ENCODE measurements at regions not wholly inside any gene's neighbourhood (a gene's known extent, or its start where the extent isn't known, plus 50 kb on each side); places are given as distances from the start of the nearest gene placed in this dataset.
A peak's percentile ranks its signal among the peaks of the same experiment; 100 is the strongest.
"Not testable (repeated sequence)": the region's sequence is repeated elsewhere in the genome, so short reads cannot be mapped to it uniquely, and the experiment has no call there.

DNA sequence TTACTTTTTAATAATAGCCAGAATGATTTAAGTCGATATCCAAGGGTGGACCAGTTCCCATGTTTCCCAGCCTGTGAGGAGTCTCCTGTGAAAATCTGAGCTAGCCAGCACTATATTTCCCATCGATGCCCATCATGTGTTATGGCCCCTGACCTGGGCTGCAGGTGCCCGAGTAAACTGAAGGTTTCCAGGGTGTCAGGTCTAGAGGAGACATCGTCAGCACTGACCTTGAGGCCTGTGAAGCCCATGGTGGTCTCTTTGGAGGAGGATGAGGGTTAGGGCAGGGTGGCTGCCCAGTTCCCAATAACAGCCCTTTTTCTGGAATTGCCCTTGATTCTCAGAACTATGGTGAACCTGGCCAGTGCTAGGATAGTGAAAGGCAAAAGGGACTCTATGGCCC is 63.0 kb upstream of the TOP1 start:
- Histone ChIP-seq H3K9me3 (no peaks in the 10 kb centered on the region), H3K27ac (no peak overlapping the region), H3K27me3 (no peaks in the 10 kb centered on the region), H3K36me3 (no peaks in the 10 kb centered on the region), H3K4me3 (no peak overlapping the region), H3K4me1 (peaks cover 0 to 4% of the 10 kb centered on the region in 2 donors)
- no peak for TF ChIP-seq POLR2A (IDR thresholded peaks at IDR 0.05)
- no peak for TF ChIP-seq POLR2AphosphoS5 (IDR thresholded peaks at IDR 0.05)
- TF ChIP-seq, protein P1, sequence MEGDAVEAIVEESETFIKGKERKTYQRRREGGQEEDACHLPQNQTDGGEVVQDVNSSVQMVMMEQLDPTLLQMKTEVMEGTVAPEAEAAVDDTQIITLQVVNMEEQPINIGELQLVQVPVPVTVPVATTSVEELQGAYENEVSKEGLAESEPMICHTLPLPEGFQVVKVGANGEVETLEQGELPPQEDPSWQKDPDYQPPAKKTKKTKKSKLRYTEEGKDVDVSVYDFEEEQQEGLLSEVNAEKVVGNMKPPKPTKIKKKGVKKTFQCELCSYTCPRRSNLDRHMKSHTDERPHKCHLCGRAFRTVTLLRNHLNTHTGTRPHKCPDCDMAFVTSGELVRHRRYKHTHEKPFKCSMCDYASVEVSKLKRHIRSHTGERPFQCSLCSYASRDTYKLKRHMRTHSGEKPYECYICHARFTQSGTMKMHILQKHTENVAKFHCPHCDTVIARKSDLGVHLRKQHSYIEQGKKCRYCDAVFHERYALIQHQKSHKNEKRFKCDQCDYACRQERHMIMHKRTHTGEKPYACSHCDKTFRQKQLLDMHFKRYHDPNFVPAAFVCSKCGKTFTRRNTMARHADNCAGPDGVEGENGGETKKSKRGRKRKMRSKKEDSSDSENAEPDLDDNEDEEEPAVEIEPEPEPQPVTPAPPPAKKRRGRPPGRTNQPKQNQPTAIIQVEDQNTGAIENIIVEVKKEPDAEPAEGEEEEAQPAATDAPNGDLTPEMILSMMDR (IDR thresholded peaks at IDR 0.05), result no peak
- intact Hi-C loops (cut with DNase I; ENCODE audit: low total_unique reads), result no loop called here
- DNase-seq (ENCODE audit: low spot score in 2 of 2), result peak in 1 of 2 donors; percentile 11

- Histone ChIP-seq H3K4me1 (peaks cover 0 to 4% of the 10 kb centered on the region in 2 donors), H3K27ac (no peak overlapping the region), H3K4me3 (no peak overlapping the region), H3K27me3 (no peaks in the 10 kb centered on the region), H3K36me3 (no peaks in the 10 kb centered on the region), H3K9me3 (no peaks in the 10 kb centered on the region)
- DNase-seq (ENCODE audit: low spot score in 2 of 2), result no peak
- TF ChIP-seq POLR2A (IDR thresholded peaks at IDR 0.05) (no peak), POLR2AphosphoS5 (IDR thresholded peaks at IDR 0.05) (no peak)
- TF ChIP-seq, protein P1 (IDR thresholded peaks at IDR 0.05), result no peak
- intact Hi-C loops (cut with DNase I; ENCODE audit: low total_unique reads), result no loop called here
Observed at GRCh38 chr20:40966103-40966502, 62.5 kb upstream of the TOP1 start.

- Histone ChIP-seq H3K9me3 (no peaks in the 10 kb centered on the region), H3K36me3 (no peaks in the 10 kb centered on the region), H3K4me3 (no peak overlapping the region), H3K27ac (no peak overlapping the region), H3K27me3 (no peaks in the 10 kb centered on the region), H3K4me1 (peaks cover 0 to 4% of the 10 kb centered on the region in 2 donors)
- peak in 1 of 2 donors; percentile 14 for DNase-seq (ENCODE audit: low spot score in 2 of 2)
- TF ChIP-seq, protein P1 (IDR thresholded peaks at IDR 0.05), result no peak
- TF ChIP-seq POLR2A (IDR thresholded peaks at IDR 0.05), result no peak
- no peak for TF ChIP-seq POLR2AphosphoS5 (IDR thresholded peaks at IDR 0.05)
- intact Hi-C loops (cut with DNase I; ENCODE audit: low total_unique reads), result no loop called here
Observed at GRCh38 chr20:40966516-40967185, 62.0 kb upstream of the TOP1 start.

GRCh38 chr20:40967700-40968099 is 60.9 kb upstream of the TOP1 start:
- peak in 1 of 2 donors; percentile 7 for DNase-seq (ENCODE audit: low spot score in 2 of 2)
- H3K9me3 ChIP-seq, result no peaks in the 10 kb centered on the region
- intact Hi-C loops (cut with DNase I; ENCODE audit: low total_unique reads), result no loop called here
- no peak overlapping the region for H3K27ac ChIP-seq
- TF ChIP-seq, protein P1 (IDR thresholded peaks at IDR 0.05), result no peak
- TF ChIP-seq POLR2A (IDR thresholded peaks at IDR 0.05), result no peak
- no peak for TF ChIP-seq POLR2AphosphoS5 (IDR thresholded peaks at IDR 0.05)
- H3K36me3 ChIP-seq, result no peaks in the 10 kb centered on the region
- H3K4me1 ChIP-seq, result no peaks in the 10 kb centered on the region
- H3K4me3 ChIP-seq, result no peak overlapping the region
- no peaks in the 10 kb centered on the region for H3K27me3 ChIP-seq

DNA sequence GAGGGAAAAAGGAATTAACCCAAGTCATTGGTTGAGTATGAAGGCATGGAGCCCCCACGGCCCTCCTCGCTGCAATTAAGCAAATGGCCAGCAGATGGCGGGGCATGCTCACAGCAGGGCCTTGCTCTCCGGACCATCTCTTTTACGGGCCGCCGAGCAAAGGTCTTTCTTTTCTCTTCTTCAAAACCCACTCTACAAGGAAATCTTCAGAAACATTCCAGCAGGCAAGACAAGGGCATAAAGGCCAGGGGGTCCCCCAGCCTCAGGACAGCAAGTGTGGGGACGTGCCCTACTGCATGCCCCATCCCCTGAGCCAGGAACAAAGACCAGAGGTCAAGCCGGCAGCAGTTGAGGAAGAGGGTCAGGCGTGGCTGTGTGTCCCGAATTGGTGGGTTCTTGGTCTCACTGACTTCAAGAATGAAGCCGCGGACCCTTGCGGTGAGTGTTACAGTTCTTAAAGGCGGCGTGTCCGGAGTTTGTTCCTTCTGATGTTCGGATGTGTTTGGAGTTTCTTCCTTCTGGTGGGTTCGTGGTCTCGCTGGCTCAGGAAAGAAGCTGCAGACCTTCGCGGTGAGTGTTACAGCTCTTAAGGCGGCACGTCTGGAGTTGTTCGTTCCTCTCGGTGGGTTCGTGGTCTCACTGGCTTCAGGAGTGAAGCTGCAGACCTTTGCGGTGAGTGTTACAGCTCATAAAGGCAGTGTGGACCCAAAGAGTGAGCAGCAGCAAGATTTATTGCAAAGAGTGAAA is 59.6 kb upstream of the TOP1 start:
- peak; percentile 71 to 80 for DNase-seq (ENCODE audit: low spot score in 2 of 2)
- H3K27ac ChIP-seq; H3K27me3 ChIP-seq; H3K4me1 ChIP-seq; H3K36me3 ChIP-seq; intact Hi-C loops (cut with DNase I; ENCODE audit: low total_unique reads); H3K9me3 ChIP-seq: not testable (repeated sequence)
- H3K4me3 ChIP-seq, result peak overlapping the region; percentile 32 to 62 (median 46)
- TF ChIP-seq, protein P1 (IDR thresholded peaks at IDR 0.05), result peak; percentile 92 to 97 (median 92)
- peak in 1 of 3 donors; percentile 20 for TF ChIP-seq POLR2AphosphoS5 (IDR thresholded peaks at IDR 0.05)

Data from breast epithelium (tissue), 4 donors.